A673 (cell line): ENCODE measurements at regions not wholly inside any gene's neighbourhood (a gene's known extent, or its start where the extent isn't known, plus 50 kb on each side); places are given as distances from the start of the nearest gene placed in this dataset.

ENCODE experiments used
- EZH2 ChIP-seq: fragments of 200-600 bp; sonication (generic); IDR thresholded peaks from 2 replicates; pipeline ENCODE4 v1.6.1; 2017; ENCODE audit warnings: borderline replicate concordance, low read depth, mild to moderate bottlenecking, mixed read lengths, antibody characterized with exemption, low read length; ENCODE audit not compliant: poor library complexity, severe bottlenecking
- TF ChIP-seq, protein P1 (sequence below): fragments of 300-800, 200-600 bp; sonication (generic); conservative IDR thresholded peaks from 2 replicates; pipeline ENCODE4 v1.5.1; 2017; ENCODE audit warnings: low read depth, mild to moderate bottlenecking, antibody characterized with exemption, low read length, moderate library complexity, mixed read lengths

DNA sequence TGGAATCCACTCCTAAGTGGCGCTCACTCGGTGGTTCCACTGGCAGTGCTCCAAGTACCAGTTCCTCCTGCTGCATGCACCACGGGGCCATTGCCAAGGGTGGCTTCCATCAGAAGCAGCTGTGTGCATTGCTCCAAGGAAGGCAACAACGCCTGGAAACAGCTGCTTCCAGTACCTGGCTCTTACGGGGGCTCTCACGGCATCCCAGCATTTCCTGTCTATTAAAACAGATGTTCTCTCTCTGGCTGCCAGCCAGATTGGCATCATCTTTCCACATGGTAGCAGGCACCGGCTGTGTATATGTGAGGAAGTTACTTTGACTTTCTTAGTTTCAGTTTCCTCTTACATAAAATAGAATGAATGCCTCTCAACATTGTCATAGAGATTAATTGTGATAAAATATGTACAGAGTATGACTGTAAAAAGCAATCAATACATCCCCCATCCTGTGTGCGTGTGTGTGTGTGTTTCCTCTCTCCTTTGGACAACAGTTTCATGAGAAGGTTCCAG, 84.9 kb downstream of the CMPK2 start:
- TF ChIP-seq, protein P1, sequence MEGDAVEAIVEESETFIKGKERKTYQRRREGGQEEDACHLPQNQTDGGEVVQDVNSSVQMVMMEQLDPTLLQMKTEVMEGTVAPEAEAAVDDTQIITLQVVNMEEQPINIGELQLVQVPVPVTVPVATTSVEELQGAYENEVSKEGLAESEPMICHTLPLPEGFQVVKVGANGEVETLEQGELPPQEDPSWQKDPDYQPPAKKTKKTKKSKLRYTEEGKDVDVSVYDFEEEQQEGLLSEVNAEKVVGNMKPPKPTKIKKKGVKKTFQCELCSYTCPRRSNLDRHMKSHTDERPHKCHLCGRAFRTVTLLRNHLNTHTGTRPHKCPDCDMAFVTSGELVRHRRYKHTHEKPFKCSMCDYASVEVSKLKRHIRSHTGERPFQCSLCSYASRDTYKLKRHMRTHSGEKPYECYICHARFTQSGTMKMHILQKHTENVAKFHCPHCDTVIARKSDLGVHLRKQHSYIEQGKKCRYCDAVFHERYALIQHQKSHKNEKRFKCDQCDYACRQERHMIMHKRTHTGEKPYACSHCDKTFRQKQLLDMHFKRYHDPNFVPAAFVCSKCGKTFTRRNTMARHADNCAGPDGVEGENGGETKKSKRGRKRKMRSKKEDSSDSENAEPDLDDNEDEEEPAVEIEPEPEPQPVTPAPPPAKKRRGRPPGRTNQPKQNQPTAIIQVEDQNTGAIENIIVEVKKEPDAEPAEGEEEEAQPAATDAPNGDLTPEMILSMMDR, result no peak
- no peak for TF ChIP-seq EZH2
